CD4-positive, alpha-beta T cell (primary cell): ENCODE measurements at regions not wholly inside any gene's neighbourhood (a gene's known extent, or its start where the extent isn't known, plus 50 kb on each side); places are given as distances from the start of the nearest gene placed in this dataset.

Experiments used
- ATAC-seq: fragments of 200-7000 bp; cut with Tn5 transposase; one replicate; pipeline ENCODE4 v1.10.0; 2022; ENCODE audit warnings: mild to moderate bottlenecking; ENCODE audit not compliant: poor library complexity
- CTCF ChIA-PET: fragments of 350-600 bp; sonication (Branson Sonifier 250); formaldehyde crosslinking; loops from one replicate; lab custom pipeline; 2021; ENCODE audit warnings: antibody characterized with exemption, inconsistent platforms; lab: Charles Lee
- POLR2A ChIA-PET: fragments of 350-600 bp; sonication (Branson Sonifier 250); formaldehyde crosslinking; loops from one replicate; lab custom pipeline; 2021; ENCODE audit warnings: antibody characterized with exemption, inconsistent platforms; lab: Charles Lee
- DNase-seq, 14 experiments: peaks; one replicate each; pipeline ENCODE4 v3.0.0-alpha.2; 2013 to 2020; ENCODE audit warnings: mixed read lengths in 2 of 14
- H3K27ac ChIP-seq, 2 donors: one replicate each; pipeline versions ENCODE4 v1.5.1 to v1.7.0; 2013; ENCODE audit warnings: low read length in 2 of 2, low read depth in 1 of 2, mild to moderate bottlenecking in 1 of 2
- H3K27me3 ChIP-seq, 2 experiments: 1 replicate in 1 of 2; 2 replicates in 1 of 2; pipeline versions ENCODE4 v1.6.1 to v1.7.0; 2013; ENCODE audit warnings: low read length in 2 of 2, control low read depth in 1 of 2, mild to moderate bottlenecking in 1 of 2, moderate library complexity in 1 of 2; ENCODE audit not compliant: insufficient read depth in 2 of 2, control insufficient read depth in 1 of 2
- H3K36me3 ChIP-seq: one replicate; pipeline ENCODE4 v1.6.1; 2013; ENCODE audit warnings: low read length, control low read depth; ENCODE audit not compliant: insufficient read depth
- H3K4me1 ChIP-seq: one replicate; pipeline ENCODE4 v1.6.1; 2013; ENCODE audit warnings: low read length, control low read depth; ENCODE audit not compliant: insufficient read depth
- H3K4me3 ChIP-seq: one replicate; pipeline ENCODE4 v1.5.1; 2013; ENCODE audit warnings: mild to moderate bottlenecking, low read length, moderate library complexity
- H3K9me3 ChIP-seq, 2 experiments: 1 replicate in 1 of 2; 2 replicates in 1 of 2; pipeline versions ENCODE4 v1.6.1 to v1.7.0; 2013; ENCODE audit warnings: low read length in 2 of 2, mild to moderate bottlenecking in 2 of 2, control low read depth in 1 of 2, moderate library complexity in 1 of 2; ENCODE audit not compliant: control insufficient read depth in 1 of 2, insufficient read depth in 1 of 2
- H3K27ac Mint-ChIP-seq: one replicate; pipeline ENCODE4 v1.8.0; 2020; ENCODE audit warnings: mixed read lengths
- H3K27me3 Mint-ChIP-seq: one replicate; pipeline ENCODE4 v1.8.0; 2021; ENCODE audit warnings: mixed read lengths
- H3K36me3 Mint-ChIP-seq: one replicate; pipeline ENCODE4 v1.8.0; 2021; ENCODE audit warnings: low read depth, mixed read lengths
- H3K4me1 Mint-ChIP-seq: one replicate; pipeline ENCODE4 v1.8.0; 2021; ENCODE audit warnings: low read depth, mixed read lengths
- H3K4me3 Mint-ChIP-seq: one replicate; pipeline ENCODE4 v1.8.0; 2020; ENCODE audit warnings: mild to moderate bottlenecking, mixed read lengths
- H3K9me3 Mint-ChIP-seq: one replicate; pipeline ENCODE4 v1.8.0; 2020; ENCODE audit warnings: mixed read lengths
- CTCF ChIP-seq: fragments of 200-600 bp; IDR thresholded peaks from one replicate; pipeline ENCODE4 v1.8.0; 2022; ENCODE audit warnings: antibody characterized with exemption, mild to moderate bottlenecking
- intact Hi-C, 2 experiments: fragments of 100-400 bp; cut with DNase I in 1 of 2; cut with micrococcal nuclease in 1 of 2; formaldehyde crosslinking; loops; one replicate each; pipeline versions ENCODE4 v1.15.1 to v1.9.0; 2023 to 2025; cut with DNase I, micrococcal nuclease

GRCh38 chr3:194046995-194047645 is 88.8 kb upstream of the HES1 start:
- no peaks in the 10 kb centered on the region for H3K27me3 Mint-ChIP-seq
- peaks cover 8% of the 10 kb centered on the region for H3K9me3 Mint-ChIP-seq
- no peak overlapping the region for H3K4me3 ChIP-seq
- peaks cover 0 to under 1% of the 10 kb centered on the region in 2 experiments for H3K27me3 ChIP-seq
- intact Hi-C loops: no loop called here
- no peak overlapping the region for H3K4me3 Mint-ChIP-seq
- DNase-seq (no peak), ATAC-seq (no peak)
- H3K36me3 ChIP-seq: no peaks in the 10 kb centered on the region
- CTCF ChIA-PET: no interaction called here
- no peaks in the 10 kb centered on the region for H3K36me3 Mint-ChIP-seq
- H3K27ac Mint-ChIP-seq: no peak overlapping the region
- peaks cover 2 to 21% of the 10 kb centered on the region in 2 experiments for H3K9me3 ChIP-seq
- H3K4me1 ChIP-seq: no peaks in the 10 kb centered on the region
- H3K4me1 Mint-ChIP-seq: peaks cover 3% of the 10 kb centered on the region
- POLR2A ChIA-PET: no interaction called here
- H3K27ac ChIP-seq: no peak overlapping the region
- TF ChIP-seq CTCF: no peak

- DNase-seq: no peak
- no peak for ATAC-seq
- Mint-ChIP-seq H3K27ac (no peak overlapping the region), H3K9me3 (peaks cover 8% of the 10 kb centered on the region), H3K4me3 (no peak overlapping the region), H3K36me3 (no peaks in the 10 kb centered on the region), H3K27me3 (peaks cover 6% of the 10 kb centered on the region), H3K4me1 (peaks cover 3% of the 10 kb centered on the region)
- no peaks in the 10 kb centered on the region for H3K4me1 ChIP-seq
- no peak overlapping the region for H3K27ac ChIP-seq
- ChIA-PET CTCF (no interaction called here), POLR2A (no interaction called here)
- peaks cover 5 to 21% of the 10 kb centered on the region in 2 experiments for H3K9me3 ChIP-seq
- intact Hi-C loops: no loop called here
- no peaks in the 10 kb centered on the region for H3K36me3 ChIP-seq
- H3K27me3 ChIP-seq: no peaks in the 10 kb centered on the region
- no peak overlapping the region for H3K4me3 ChIP-seq
- no peak for TF ChIP-seq CTCF
Observed at GRCh38 chr3:194049394-194049793, 86.6 kb upstream of the HES1 start.

- Mint-ChIP-seq H3K36me3 (no peaks in the 10 kb centered on the region), H3K9me3 (peaks cover 8% of the 10 kb centered on the region), H3K27me3 (peaks cover 6% of the 10 kb centered on the region), H3K27ac (no peak overlapping the region), H3K4me1 (peaks cover 3% of the 10 kb centered on the region), H3K4me3 (no peak overlapping the region)
- intact Hi-C loops: no loop called here
- Histone ChIP-seq H3K36me3 (no peaks in the 10 kb centered on the region), H3K4me1 (no peaks in the 10 kb centered on the region), H3K27me3 (peaks cover 0 to 1% of the 10 kb centered on the region in 2 experiments), H3K27ac (no peak overlapping the region), H3K9me3 (peaks cover 5 to 21% of the 10 kb centered on the region in 2 experiments), H3K4me3 (no peak overlapping the region)
- no peak for TF ChIP-seq CTCF
- CTCF ChIA-PET: no interaction called here
- DNase-seq (no peak), ATAC-seq (no peak)
- POLR2A ChIA-PET: no interaction called here
Observed at GRCh38 chr3:194050782-194051320, 85.1 kb upstream of the HES1 start.
